ENCODE measurements at regions not wholly inside any gene's neighbourhood (a gene's known extent, or its start where the extent isn't known, plus 50 kb on each side); places are given as distances from the start of the nearest gene placed in this dataset.

GRCh38 chr2:56021136-56021474 lies 97.5 kb upstream of the EFEMP1 start (continued):
- TF ChIP-seq E2F4 (IDR thresholded peaks at IDR 0.05; ENCODE audit: low read depth, low read length) (no peak), TARDBP (IDR thresholded peaks at IDR 0.05; ENCODE audit: borderline replicate concordance) (no peak), TCF12 (IDR thresholded peaks at IDR 0.05; ENCODE audit: low read depth, low read length) (no peak), IKZF2 (IDR thresholded peaks at IDR 0.05) (no peak), SUZ12 (IDR thresholded peaks at IDR 0.05; ENCODE audit: unreplicated experiment) (no peak), BMI1 (IDR thresholded peaks at IDR 0.05; ENCODE audit: borderline replicate concordance) (no peak)

- ChIA-PET SMC1A (ENCODE audit: uncharacterized antibody, unreplicated experiment) (no interaction called here), POLR2A (no interaction called here), CTCF (no interaction called here), RAD21 (ENCODE audit: unreplicated experiment) (no interaction called here)
- no peaks in the 10 kb centered on the region for H3K36me3 ChIP-seq (ENCODE audit: control insufficient read depth in 2 of 2, insufficient read depth in 2 of 2, low read length in 1 of 2)
- H3K79me2 ChIP-seq (ENCODE audit: control insufficient read depth, insufficient read depth, low read length): no peaks in the 10 kb centered on the region
- intact Hi-C loops (cut with micrococcal nuclease; ENCODE audit: unreplicated experiment): no loop called here
- no peak overlapping the region for H3K9ac ChIP-seq (ENCODE audit: control insufficient read depth, insufficient read depth, low read length)
- H3K4me1 ChIP-seq (ENCODE audit: control insufficient read depth, insufficient read depth, low read length): no peaks in the 10 kb centered on the region
- ATAC-seq (no peak), DNase-seq (ENCODE audit: low read depth, low spot score) (no peak), FAIRE-seq (no peak)
- no peak overlapping the region for H3K4me3 ChIP-seq
- no peak overlapping the region for H3K27ac ChIP-seq (ENCODE audit: control insufficient read depth, insufficient read depth)
- in situ Hi-C loops (cut with MboI): no loop called here
- H2AFZ ChIP-seq (ENCODE audit: control insufficient read depth, low read depth, low read length): no peak overlapping the region
- H3K4me2 ChIP-seq (ENCODE audit: control insufficient read depth, insufficient read depth): no peak overlapping the region
- 78% methylated on average over 5 of the region's 5 CpGs for WGBS (ENCODE audit: insufficient coverage, insufficient replicate concordance, low lambda C conversion rate, missing lambda C conversion rate)
- H3K9me3 ChIP-seq (replicated peaks; ENCODE audit: control insufficient read depth, insufficient read depth, low read length): no peaks in the 10 kb centered on the region
- BruUV-seq (replicated peaks): no TSS peak
- no peaks in the 10 kb centered on the region for H4K20me1 ChIP-seq (ENCODE audit: control insufficient read depth, insufficient read depth)
- TF ChIP-seq POLR2AphosphoS2 (IDR thresholded peaks at IDR 0.05; ENCODE audit: low read depth, low read length) (no peak), E4F1 (IDR thresholded peaks at IDR 0.05; ENCODE audit: borderline replicate concordance, partially characterized antibody) (no peak), SMAD5 (IDR thresholded peaks at IDR 0.05; ENCODE audit: low read depth) (no peak), LARP7 (IDR thresholded peaks at IDR 0.05) (no peak), ASH2L (IDR thresholded peaks at IDR 0.05; ENCODE audit: borderline replicate concordance, low read depth) (no peak), EED (IDR thresholded peaks at IDR 0.05; ENCODE audit: low read depth) (no peak), TAF1 (IDR thresholded peaks at IDR 0.05; ENCODE audit: borderline replicate concordance, low read depth, low read length) (no peak), SKIL (IDR thresholded peaks at IDR 0.05; ENCODE audit: low read depth, poor library complexity, severe bottlenecking) (no peak), ZNF274 (IDR thresholded peaks at IDR 0.05; ENCODE audit: insufficient read depth, insufficient read length) (no peak), ETV6 (conservative IDR thresholded peaks at IDR 0.05 in 1 of 2, IDR thresholded peaks at IDR 0.05 in 1 of 2; ENCODE audit: borderline replicate concordance in 1 of 2, low read depth in 1 of 2) (no peak), MLLT1 (IDR thresholded peaks at IDR 0.05) (no peak), PAX5 (IDR thresholded peaks at IDR 0.05; ENCODE audit: borderline replicate concordance, low read depth, low read length) (no peak)
- no peaks in the 10 kb centered on the region for H3K27me3 ChIP-seq (replicated peaks in 1 of 2; ENCODE audit: control insufficient read depth in 2 of 2, insufficient read depth in 2 of 2, low read length in 1 of 2)
These were observed 98.0 kb upstream of the EFEMP1 start for GRCh38 chr2:56021579-56021978.

Data from GM12878 (cell line).